ENCODE measurements at regions not wholly inside any gene's neighbourhood (a gene's known extent, or its start where the extent isn't known, plus 50 kb on each side); places are given as distances from the start of the nearest gene placed in this dataset.

DNA sequence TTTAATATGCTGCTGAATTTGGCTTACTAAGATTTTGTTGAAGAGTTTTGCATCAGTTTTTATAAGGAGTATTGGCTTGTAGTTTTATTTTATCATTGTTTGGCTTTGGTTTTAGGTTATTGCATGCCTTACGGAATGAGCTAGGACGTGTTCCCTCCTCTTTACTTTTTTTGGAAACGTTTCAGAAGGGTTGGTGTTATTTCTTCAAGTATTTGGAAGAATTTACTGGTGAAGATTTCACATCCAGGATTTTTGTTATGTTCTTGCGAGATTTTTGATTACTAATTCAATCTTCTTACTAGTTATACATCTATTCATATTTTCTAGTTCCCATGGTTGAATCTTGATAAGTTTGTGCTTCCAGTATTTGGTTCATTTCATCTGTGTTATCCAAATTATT lies 823.2 kb downstream of the SLC6A15 start (continued):
- TF ChIP-seq, protein P1, sequence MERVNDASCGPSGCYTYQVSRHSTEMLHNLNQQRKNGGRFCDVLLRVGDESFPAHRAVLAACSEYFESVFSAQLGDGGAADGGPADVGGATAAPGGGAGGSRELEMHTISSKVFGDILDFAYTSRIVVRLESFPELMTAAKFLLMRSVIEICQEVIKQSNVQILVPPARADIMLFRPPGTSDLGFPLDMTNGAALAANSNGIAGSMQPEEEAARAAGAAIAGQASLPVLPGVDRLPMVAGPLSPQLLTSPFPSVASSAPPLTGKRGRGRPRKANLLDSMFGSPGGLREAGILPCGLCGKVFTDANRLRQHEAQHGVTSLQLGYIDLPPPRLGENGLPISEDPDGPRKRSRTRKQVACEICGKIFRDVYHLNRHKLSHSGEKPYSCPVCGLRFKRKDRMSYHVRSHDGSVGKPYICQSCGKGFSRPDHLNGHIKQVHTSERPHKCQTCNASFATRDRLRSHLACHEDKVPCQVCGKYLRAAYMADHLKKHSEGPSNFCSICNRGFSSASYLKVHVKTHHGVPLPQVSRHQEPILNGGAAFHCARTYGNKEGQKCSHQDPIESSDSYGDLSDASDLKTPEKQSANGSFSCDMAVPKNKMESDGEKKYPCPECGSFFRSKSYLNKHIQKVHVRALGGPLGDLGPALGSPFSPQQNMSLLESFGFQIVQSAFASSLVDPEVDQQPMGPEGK (CRISPR knock-in tag; IDR thresholded peaks at IDR 0.05; ENCODE audit: borderline replicate concordance), result no peak
- no peak for TF ChIP-seq ESRRG (CRISPR knock-in tag; IDR thresholded peaks at IDR 0.05)

DNA sequence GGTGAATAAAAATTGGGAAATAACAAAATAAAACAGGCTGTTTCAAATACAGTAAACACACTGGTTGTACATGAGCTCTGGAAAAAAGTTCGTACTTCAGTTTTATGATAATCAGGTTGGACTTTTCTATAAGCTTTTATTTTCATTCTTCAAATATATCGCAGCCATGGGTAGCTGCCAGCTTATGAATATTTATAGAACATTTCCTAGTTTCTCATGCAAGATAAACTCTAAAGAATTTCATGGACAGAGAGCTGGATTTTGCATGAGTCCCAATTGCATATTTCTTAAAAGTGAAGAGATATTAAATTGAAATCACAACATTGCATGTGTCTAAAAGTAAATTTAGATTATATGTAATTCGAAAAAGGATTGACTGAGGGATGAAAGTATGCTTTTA lies 827.6 kb downstream of the SLC6A15 start:
- TF ChIP-seq ZFP3 (CRISPR knock-in tag; IDR thresholded peaks at IDR 0.05) (no peak), PPARA (CRISPR knock-in tag; IDR thresholded peaks at IDR 0.05; ENCODE audit: borderline replicate concordance) (no peak), ZNF70 (CRISPR knock-in tag; IDR thresholded peaks at IDR 0.05) (no peak), ISL1 (CRISPR knock-in tag; IDR thresholded peaks at IDR 0.05) (no peak), ESRRG (CRISPR knock-in tag; IDR thresholded peaks at IDR 0.05) (no peak), ZFP30 (CRISPR knock-in tag; IDR thresholded peaks at IDR 0.05) (no peak), RARB (CRISPR knock-in tag; IDR thresholded peaks at IDR 0.05) (no peak), GLIS3 (CRISPR knock-in tag; IDR thresholded peaks at IDR 0.05) (no peak), ZNF8 (CRISPR knock-in tag; IDR thresholded peaks at IDR 0.05) (no peak), SNAI2 (CRISPR knock-in tag; IDR thresholded peaks at IDR 0.05) (no peak), CSDC2 (CRISPR knock-in tag; IDR thresholded peaks at IDR 0.05) (no peak), TOX (CRISPR knock-in tag; IDR thresholded peaks at IDR 0.05; ENCODE audit: borderline replicate concordance) (no peak), BACH2 (CRISPR knock-in tag; IDR thresholded peaks at IDR 0.05; ENCODE audit: borderline replicate concordance) (no peak), ARNTL (CRISPR knock-in tag; IDR thresholded peaks at IDR 0.05; ENCODE audit: borderline replicate concordance, low read depth) (no peak), ZNF565 (CRISPR knock-in tag; conservative IDR thresholded peaks at IDR 0.05; ENCODE audit: low read depth) (no peak), ZC3H10 (CRISPR knock-in tag; IDR thresholded peaks at IDR 0.05) (no peak)
- TF ChIP-seq, protein P2, sequence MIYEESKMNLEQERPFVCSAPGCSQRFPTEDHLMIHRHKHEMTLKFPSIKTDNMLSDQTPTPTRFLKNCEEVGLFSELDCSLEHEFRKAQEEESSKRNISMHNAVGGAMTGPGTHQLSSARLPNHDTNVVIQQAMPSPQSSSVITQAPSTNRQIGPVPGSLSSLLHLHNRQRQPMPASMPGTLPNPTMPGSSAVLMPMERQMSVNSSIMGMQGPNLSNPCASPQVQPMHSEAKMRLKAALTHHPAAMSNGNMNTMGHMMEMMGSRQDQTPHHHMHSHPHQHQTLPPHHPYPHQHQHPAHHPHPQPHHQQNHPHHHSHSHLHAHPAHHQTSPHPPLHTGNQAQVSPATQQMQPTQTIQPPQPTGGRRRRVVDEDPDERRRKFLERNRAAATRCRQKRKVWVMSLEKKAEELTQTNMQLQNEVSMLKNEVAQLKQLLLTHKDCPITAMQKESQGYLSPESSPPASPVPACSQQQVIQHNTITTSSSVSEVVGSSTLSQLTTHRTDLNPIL (CRISPR knock-in tag; IDR thresholded peaks at IDR 0.05; ENCODE audit: low read depth), result no peak
- TF ChIP-seq, protein P3, sequence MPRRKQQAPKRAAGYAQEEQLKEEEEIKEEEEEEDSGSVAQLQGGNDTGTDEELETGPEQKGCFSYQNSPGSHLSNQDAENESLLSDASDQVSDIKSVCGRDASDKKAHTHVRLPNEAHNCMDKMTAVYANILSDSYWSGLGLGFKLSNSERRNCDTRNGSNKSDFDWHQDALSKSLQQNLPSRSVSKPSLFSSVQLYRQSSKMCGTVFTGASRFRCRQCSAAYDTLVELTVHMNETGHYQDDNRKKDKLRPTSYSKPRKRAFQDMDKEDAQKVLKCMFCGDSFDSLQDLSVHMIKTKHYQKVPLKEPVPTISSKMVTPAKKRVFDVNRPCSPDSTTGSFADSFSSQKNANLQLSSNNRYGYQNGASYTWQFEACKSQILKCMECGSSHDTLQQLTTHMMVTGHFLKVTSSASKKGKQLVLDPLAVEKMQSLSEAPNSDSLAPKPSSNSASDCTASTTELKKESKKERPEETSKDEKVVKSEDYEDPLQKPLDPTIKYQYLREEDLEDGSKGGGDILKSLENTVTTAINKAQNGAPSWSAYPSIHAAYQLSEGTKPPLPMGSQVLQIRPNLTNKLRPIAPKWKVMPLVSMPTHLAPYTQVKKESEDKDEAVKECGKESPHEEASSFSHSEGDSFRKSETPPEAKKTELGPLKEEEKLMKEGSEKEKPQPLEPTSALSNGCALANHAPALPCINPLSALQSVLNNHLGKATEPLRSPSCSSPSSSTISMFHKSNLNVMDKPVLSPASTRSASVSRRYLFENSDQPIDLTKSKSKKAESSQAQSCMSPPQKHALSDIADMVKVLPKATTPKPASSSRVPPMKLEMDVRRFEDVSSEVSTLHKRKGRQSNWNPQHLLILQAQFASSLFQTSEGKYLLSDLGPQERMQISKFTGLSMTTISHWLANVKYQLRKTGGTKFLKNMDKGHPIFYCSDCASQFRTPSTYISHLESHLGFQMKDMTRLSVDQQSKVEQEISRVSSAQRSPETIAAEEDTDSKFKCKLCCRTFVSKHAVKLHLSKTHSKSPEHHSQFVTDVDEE (CRISPR knock-in tag; IDR thresholded peaks at IDR 0.05), result no peak
- TF ChIP-seq, protein P4, sequence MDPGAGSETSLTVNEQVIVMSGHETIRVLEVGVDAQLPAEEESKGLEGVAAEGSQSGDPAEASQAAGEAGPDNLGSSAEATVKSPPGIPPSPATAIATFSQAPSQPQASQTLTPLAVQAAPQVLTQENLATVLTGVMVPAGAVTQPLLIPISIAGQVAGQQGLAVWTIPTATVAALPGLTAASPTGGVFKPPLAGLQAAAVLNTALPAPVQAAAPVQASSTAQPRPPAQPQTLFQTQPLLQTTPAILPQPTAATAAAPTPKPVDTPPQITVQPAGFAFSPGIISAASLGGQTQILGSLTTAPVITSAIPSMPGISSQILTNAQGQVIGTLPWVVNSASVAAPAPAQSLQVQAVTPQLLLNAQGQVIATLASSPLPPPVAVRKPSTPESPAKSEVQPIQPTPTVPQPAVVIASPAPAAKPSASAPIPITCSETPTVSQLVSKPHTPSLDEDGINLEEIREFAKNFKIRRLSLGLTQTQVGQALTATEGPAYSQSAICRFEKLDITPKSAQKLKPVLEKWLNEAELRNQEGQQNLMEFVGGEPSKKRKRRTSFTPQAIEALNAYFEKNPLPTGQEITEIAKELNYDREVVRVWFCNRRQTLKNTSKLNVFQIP (CRISPR knock-in tag; IDR thresholded peaks at IDR 0.05; ENCODE audit: borderline replicate concordance, low read depth), result no peak
- TF ChIP-seq, protein P1 (CRISPR knock-in tag; IDR thresholded peaks at IDR 0.05; ENCODE audit: borderline replicate concordance), result no peak
- no peak for ATAC-seq

DNA sequence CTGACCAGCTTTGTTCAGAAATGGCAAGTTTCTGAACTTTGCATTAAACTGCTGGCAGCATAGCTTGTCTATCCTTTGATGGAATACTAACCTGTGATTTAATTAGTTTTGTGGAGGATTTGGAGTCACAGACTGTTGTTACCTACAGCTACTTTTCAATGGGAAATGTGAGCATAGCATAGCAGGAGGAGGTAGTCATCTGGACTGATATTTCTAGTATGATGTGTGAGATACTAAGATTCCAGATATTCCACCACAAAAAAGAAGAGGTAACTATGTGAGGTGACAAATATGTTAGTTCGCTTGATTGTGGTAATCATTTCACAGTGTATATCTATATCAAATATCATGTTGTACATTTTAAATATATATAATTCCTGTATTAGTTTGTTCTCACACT lies 833.0 kb downstream of the SLC6A15 start:
- peak; percentile 18; the same call in 2 of the 3 replicates for ATAC-seq
- TF ChIP-seq ZNF70 (CRISPR knock-in tag; IDR thresholded peaks at IDR 0.05) (no peak), ZFP3 (CRISPR knock-in tag; IDR thresholded peaks at IDR 0.05) (no peak), GLIS3 (CRISPR knock-in tag; IDR thresholded peaks at IDR 0.05) (no peak), ZFP30 (CRISPR knock-in tag; IDR thresholded peaks at IDR 0.05) (no peak), ISL1 (CRISPR knock-in tag; IDR thresholded peaks at IDR 0.05) (no peak), BACH2 (CRISPR knock-in tag; IDR thresholded peaks at IDR 0.05; ENCODE audit: borderline replicate concordance) (no peak), ZNF8 (CRISPR knock-in tag; IDR thresholded peaks at IDR 0.05) (no peak), SNAI2 (CRISPR knock-in tag; IDR thresholded peaks at IDR 0.05) (no peak), PPARA (CRISPR knock-in tag; IDR thresholded peaks at IDR 0.05; ENCODE audit: borderline replicate concordance) (no peak)
- TF ChIP-seq, protein P1 (CRISPR knock-in tag; IDR thresholded peaks at IDR 0.05; ENCODE audit: borderline replicate concordance), result no peak
- TF ChIP-seq, protein P4 (CRISPR knock-in tag; IDR thresholded peaks at IDR 0.05; ENCODE audit: borderline replicate concordance, low read depth), result no peak
- TF ChIP-seq, protein P2 (CRISPR knock-in tag; IDR thresholded peaks at IDR 0.05; ENCODE audit: low read depth), result no peak

All from SK-N-SH treated with all-trans-retinoic acid at 6 μM for 48 hours (cell line).